ENCODE measurements at regions not wholly inside any gene's neighbourhood (a gene's known extent, or its start where the extent isn't known, plus 50 kb on each side); places are given as distances from the start of the nearest gene placed in this dataset.

DNA sequence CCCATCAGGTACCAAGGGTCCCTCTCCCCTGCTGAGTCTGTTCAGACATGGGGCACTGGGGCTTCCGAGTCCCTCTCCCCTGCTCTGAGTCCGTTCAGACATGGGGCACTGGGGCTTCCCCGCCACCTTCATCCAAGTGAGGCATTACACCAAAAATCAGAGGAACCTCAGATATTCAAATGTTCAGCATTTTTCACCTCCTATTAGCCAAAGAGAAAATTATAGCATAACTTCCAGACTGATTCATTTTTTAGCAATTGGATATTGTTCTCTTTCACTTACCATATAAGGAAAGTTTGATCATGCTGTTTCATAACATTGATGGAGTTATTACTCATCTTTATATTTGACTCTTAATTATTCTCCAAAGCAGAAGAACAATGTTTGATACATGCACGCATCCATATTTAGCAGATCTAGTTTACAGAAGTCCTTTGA lies 213.9 kb downstream of the MTHFS start:
- H3K4me3 ChIP-seq (ENCODE audit: low read depth in 1 of 3, low read length in 3 of 3) = no peak overlapping the region
- H3K4me1 ChIP-seq (ENCODE audit: control insufficient read depth in 4 of 4, insufficient read depth in 4 of 4, low read length in 3 of 4) = no peaks in the 10 kb centered on the region
- TF ChIP-seq SP1 (IDR thresholded peaks at IDR 0.05) (no peak), TAF1 (conservative IDR thresholded peaks at IDR 0.05) (no peak), EGR1 (IDR thresholded peaks at IDR 0.05; ENCODE audit: low read depth in 2 of 2) (no peak), NR2F2 (IDR thresholded peaks at IDR 0.05) (no peak), RAD21 (IDR thresholded peaks at IDR 0.05) (no peak), FOXA2 (IDR thresholded peaks at IDR 0.05) (no peak), YY1 (IDR thresholded peaks at IDR 0.05) (no peak), FOXA1 (IDR thresholded peaks at IDR 0.05) (no peak), JUND (IDR thresholded peaks at IDR 0.05) (no peak), CTCF (IDR thresholded peaks at IDR 0.05; ENCODE audit: low read depth, low read length, missing input control) (no peak), HNF4A (conservative IDR thresholded peaks at IDR 0.05) (no peak), RXRA (IDR thresholded peaks at IDR 0.05) (no peak), GABPA (IDR thresholded peaks at IDR 0.05 in 1 of 2, conservative IDR thresholded peaks at IDR 0.05 in 1 of 2) (no peak), HNF4G (IDR thresholded peaks at IDR 0.05) (no peak)
- TF ChIP-seq, protein P1, sequence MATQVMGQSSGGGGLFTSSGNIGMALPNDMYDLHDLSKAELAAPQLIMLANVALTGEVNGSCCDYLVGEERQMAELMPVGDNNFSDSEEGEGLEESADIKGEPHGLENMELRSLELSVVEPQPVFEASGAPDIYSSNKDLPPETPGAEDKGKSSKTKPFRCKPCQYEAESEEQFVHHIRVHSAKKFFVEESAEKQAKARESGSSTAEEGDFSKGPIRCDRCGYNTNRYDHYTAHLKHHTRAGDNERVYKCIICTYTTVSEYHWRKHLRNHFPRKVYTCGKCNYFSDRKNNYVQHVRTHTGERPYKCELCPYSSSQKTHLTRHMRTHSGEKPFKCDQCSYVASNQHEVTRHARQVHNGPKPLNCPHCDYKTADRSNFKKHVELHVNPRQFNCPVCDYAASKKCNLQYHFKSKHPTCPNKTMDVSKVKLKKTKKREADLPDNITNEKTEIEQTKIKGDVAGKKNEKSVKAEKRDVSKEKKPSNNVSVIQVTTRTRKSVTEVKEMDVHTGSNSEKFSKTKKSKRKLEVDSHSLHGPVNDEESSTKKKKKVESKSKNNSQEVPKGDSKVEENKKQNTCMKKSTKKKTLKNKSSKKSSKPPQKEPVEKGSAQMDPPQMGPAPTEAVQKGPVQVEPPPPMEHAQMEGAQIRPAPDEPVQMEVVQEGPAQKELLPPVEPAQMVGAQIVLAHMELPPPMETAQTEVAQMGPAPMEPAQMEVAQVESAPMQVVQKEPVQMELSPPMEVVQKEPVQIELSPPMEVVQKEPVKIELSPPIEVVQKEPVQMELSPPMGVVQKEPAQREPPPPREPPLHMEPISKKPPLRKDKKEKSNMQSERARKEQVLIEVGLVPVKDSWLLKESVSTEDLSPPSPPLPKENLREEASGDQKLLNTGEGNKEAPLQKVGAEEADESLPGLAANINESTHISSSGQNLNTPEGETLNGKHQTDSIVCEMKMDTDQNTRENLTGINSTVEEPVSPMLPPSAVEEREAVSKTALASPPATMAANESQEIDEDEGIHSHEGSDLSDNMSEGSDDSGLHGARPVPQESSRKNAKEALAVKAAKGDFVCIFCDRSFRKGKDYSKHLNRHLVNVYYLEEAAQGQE (IDR thresholded peaks at IDR 0.05) = no peak
- TF ChIP-seq, protein P2, sequence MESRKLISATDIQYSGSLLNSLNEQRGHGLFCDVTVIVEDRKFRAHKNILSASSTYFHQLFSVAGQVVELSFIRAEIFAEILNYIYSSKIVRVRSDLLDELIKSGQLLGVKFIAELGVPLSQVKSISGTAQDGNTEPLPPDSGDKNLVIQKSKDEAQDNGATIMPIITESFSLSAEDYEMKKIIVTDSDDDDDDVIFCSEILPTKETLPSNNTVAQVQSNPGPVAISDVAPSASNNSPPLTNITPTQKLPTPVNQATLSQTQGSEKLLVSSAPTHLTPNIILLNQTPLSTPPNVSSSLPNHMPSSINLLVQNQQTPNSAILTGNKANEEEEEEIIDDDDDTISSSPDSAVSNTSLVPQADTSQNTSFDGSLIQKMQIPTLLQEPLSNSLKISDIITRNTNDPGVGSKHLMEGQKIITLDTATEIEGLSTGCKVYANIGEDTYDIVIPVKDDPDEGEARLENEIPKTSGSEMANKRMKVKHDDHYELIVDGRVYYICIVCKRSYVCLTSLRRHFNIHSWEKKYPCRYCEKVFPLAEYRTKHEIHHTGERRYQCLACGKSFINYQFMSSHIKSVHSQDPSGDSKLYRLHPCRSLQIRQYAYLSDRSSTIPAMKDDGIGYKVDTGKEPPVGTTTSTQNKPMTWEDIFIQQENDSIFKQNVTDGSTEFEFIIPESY (IDR thresholded peaks at IDR 0.05) = no peak
- TF ChIP-seq, protein P3, sequence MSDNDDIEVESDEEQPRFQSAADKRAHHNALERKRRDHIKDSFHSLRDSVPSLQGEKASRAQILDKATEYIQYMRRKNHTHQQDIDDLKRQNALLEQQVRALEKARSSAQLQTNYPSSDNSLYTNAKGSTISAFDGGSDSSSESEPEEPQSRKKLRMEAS (IDR thresholded peaks at IDR 0.05) = no peak
- no peaks in the 10 kb centered on the region for H3K27me3 ChIP-seq (ENCODE audit: control insufficient read depth in 4 of 4, insufficient read depth in 4 of 4, low read length in 3 of 4)
- H3K27ac ChIP-seq (ENCODE audit: low read depth in 1 of 2, low read length in 2 of 2) = no peak overlapping the region
- no peak for DNase-seq (ENCODE audit: low spot score)
- H3K9ac ChIP-seq (ENCODE audit: low read depth in 1 of 2, low read length in 2 of 2) = no peak overlapping the region
- no peaks in the 10 kb centered on the region for H3K36me3 ChIP-seq (ENCODE audit: control insufficient read depth in 4 of 4, insufficient read depth in 3 of 4, low read depth in 1 of 4, low read length in 3 of 4)
- no peaks in the 10 kb centered on the region for H3K9me3 ChIP-seq (ENCODE audit: control insufficient read depth in 4 of 4, low read length in 3 of 4)
- 82% methylated on average over 4 of the region's 4 CpGs for WGBS

GRCh38 chr15:79689030-79689429 lies 207.8 kb downstream of the MTHFS start:
- Histone ChIP-seq H3K4me3 (ENCODE audit: low read depth in 1 of 3, low read length in 3 of 3) (no peak overlapping the region), H3K27ac (ENCODE audit: low read depth in 1 of 2, low read length in 2 of 2) (no peak overlapping the region), H3K9me3 (ENCODE audit: control insufficient read depth in 4 of 4, low read length in 3 of 4) (peaks cover 0 to 3% (median 1%) of the 10 kb centered on the region in 4 donors), H3K9ac (ENCODE audit: low read depth in 1 of 2, low read length in 2 of 2) (no peak overlapping the region), H3K4me1 (ENCODE audit: control insufficient read depth in 4 of 4, insufficient read depth in 4 of 4, low read length in 3 of 4) (no peaks in the 10 kb centered on the region), H3K36me3 (ENCODE audit: control insufficient read depth in 4 of 4, insufficient read depth in 3 of 4, low read depth in 1 of 4, low read length in 3 of 4) (no peaks in the 10 kb centered on the region), H3K27me3 (ENCODE audit: control insufficient read depth in 4 of 4, insufficient read depth in 4 of 4, low read length in 3 of 4) (no peaks in the 10 kb centered on the region)
- WGBS = 7% methylated on average over 1 of the region's 1 CpG
- DNase-seq (ENCODE audit: low spot score) = no peak
- TF ChIP-seq RXRA (IDR thresholded peaks at IDR 0.05) = no peak
- TF ChIP-seq, protein P3 (IDR thresholded peaks at IDR 0.05) = no peak
- no peak for TF ChIP-seq CTCF (IDR thresholded peaks at IDR 0.05; ENCODE audit: low read depth, low read length, missing input control)
- no peak for TF ChIP-seq FOXA1 (IDR thresholded peaks at IDR 0.05)
- TF ChIP-seq, protein P2 (IDR thresholded peaks at IDR 0.05) = no peak
- TF ChIP-seq SP1 (IDR thresholded peaks at IDR 0.05) = no peak
- TF ChIP-seq YY1 (IDR thresholded peaks at IDR 0.05) = no peak
- TF ChIP-seq GABPA (IDR thresholded peaks at IDR 0.05 in 1 of 2, conservative IDR thresholded peaks at IDR 0.05 in 1 of 2) = no peak
- TF ChIP-seq, protein P4, sequence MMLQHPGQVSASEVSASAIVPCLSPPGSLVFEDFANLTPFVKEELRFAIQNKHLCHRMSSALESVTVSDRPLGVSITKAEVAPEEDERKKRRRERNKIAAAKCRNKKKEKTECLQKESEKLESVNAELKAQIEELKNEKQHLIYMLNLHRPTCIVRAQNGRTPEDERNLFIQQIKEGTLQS (IDR thresholded peaks at IDR 0.05) = no peak
- no peak for TF ChIP-seq TAF1 (conservative IDR thresholded peaks at IDR 0.05)

All from liver (tissue), 8 donors.